ENCODE measurements at regions not wholly inside any gene's neighbourhood (a gene's known extent, or its start where the extent isn't known, plus 50 kb on each side); places are given as distances from the start of the nearest gene placed in this dataset.

- no peak for TF ChIP-seq POLR2AphosphoS5 (IDR thresholded peaks at IDR 0.05; ENCODE audit: low read length)
- TF ChIP-seq JUND (IDR thresholded peaks at IDR 0.05; ENCODE audit: low read depth, low read length): no peak
- no peak for TF ChIP-seq NBN (IDR thresholded peaks at IDR 0.05)
- TF ChIP-seq EP300 (IDR thresholded peaks at IDR 0.05; ENCODE audit: borderline replicate concordance in 1 of 2, control insufficient read depth in 1 of 2, low read depth in 2 of 2, low read length in 2 of 2): no peak
- no peak for TF ChIP-seq MAX (IDR thresholded peaks at IDR 0.05; ENCODE audit: low read depth, low read length)
- TF ChIP-seq CTCF (IDR thresholded peaks at IDR 0.05 in 2 of 3, conservative IDR thresholded peaks at IDR 0.05 in 1 of 3; ENCODE audit: control insufficient read depth in 2 of 3, extremely low read depth in 1 of 3, insufficient read depth in 1 of 3, low read depth in 3 of 3, low read length in 3 of 3): no peak
- TF ChIP-seq POLR2A (IDR thresholded peaks at IDR 0.05; ENCODE audit: low read depth, low read length): no peak
- TF ChIP-seq ZNF687 (IDR thresholded peaks at IDR 0.05): no peak
Observed at GRCh38 chr2:52312486-52312885, 1280.6 kb upstream of the NRXN1 start.
